Smooth muscle cell of the brain vasculature (primary cell): ENCODE measurements at regions not wholly inside any gene's neighbourhood (a gene's known extent, or its start where the extent isn't known, plus 50 kb on each side); places are given as distances from the start of the nearest gene placed in this dataset.
"Not testable (repeated sequence)": the region's sequence is repeated elsewhere in the genome, so short reads cannot be mapped to it uniquely, and the experiment has no call there.

ENCODE experiments used
- DNase-seq: peaks from one replicate; pipeline ENCODE4 v3.0.0-alpha.2; 2012; ENCODE audit warnings: low read depth, low spot score

- no peak for DNase-seq
Measured at GRCh38 chr2:16109821-16110310, 169.5 kb downstream of the MYCN start.

- DNase-seq = no peak
Measured at GRCh38 chr2:16109368-16109820, 169.0 kb downstream of the MYCN start.

- DNase-seq = no peak
Measured at GRCh38 chr2:16107246-16107645, 166.9 kb downstream of the MYCN start.

GRCh38 chr2:16106619-16107018 is 166.3 kb downstream of the MYCN start:
- DNase-seq = no peak

GRCh38 chr2:16105669-16106281 is 165.4 kb downstream of the MYCN start:
- DNase-seq = no peak

- no peak for DNase-seq
Measured at GRCh38 chr2:16104949-16105668, 164.8 kb downstream of the MYCN start.

- no peak for DNase-seq
Measured at GRCh38 chr2:16104315-16104948, 164.1 kb downstream of the MYCN start.

GRCh38 chr2:16103614-16104314 is 163.4 kb downstream of the MYCN start:
- DNase-seq = no peak

GRCh38 chr2:16102976-16103380 is 162.6 kb downstream of the MYCN start:
- no peak for DNase-seq

GRCh38 chr2:16102358-16102975 is 162.1 kb downstream of the MYCN start:
- DNase-seq = no peak

GRCh38 chr2:16101196-16101595 is 160.8 kb downstream of the MYCN start:
- DNase-seq = no peak

- no peak for DNase-seq
Measured at GRCh38 chr2:16100006-16100405, 159.7 kb downstream of the MYCN start.

GRCh38 chr2:16099326-16099725 is 159.0 kb downstream of the MYCN start:
- DNase-seq = no peak

- no peak for DNase-seq
Measured at GRCh38 chr2:16096962-16097361, 156.6 kb downstream of the MYCN start.

GRCh38 chr2:16095483-16095882 is 155.1 kb downstream of the MYCN start:
- DNase-seq = not testable (repeated sequence)

GRCh38 chr2:16094811-16095210 is 154.5 kb downstream of the MYCN start:
- no peak for DNase-seq

- DNase-seq = no peak
Measured at GRCh38 chr2:16093639-16094529, 153.5 kb downstream of the MYCN start.

GRCh38 chr2:16092861-16093638 is 152.7 kb downstream of the MYCN start:
- no peak for DNase-seq

- no peak for DNase-seq
Measured at GRCh38 chr2:16091576-16092282, 151.4 kb downstream of the MYCN start.
